GM21526 (cell line): ENCODE measurements at regions not wholly inside any gene's neighbourhood (a gene's known extent, or its start where the extent isn't known, plus 50 kb on each side); places are given as distances from the start of the nearest gene placed in this dataset.

Experiments
- ATAC-seq: cut with Tn5 transposase; IDR thresholded peaks from one replicate; pipeline ENCODE4 v1.9.1; 2021; ENCODE audit warnings: moderate library complexity; ENCODE audit not compliant: unreplicated experiment, low FRiP score

DNA sequence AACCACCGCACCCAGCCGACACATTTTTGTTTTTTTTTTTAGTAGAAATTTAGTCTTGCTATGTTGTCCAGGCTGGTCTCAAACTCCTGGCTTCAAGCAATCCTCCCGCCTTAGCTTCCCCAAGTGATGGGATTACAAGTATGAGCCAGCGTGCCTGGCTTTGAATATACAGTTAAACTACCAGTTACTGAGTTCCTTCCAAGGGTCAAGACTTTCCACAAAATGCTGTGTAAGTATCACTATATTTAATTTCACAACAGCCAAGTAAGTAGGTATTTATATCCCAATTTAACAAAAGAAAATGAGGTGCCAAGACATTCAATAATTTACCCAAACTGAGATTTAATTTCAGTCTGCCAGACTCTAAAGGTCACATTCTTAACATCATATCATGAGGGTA, 181.3 kb upstream of the TMC3 start:
- no peak for ATAC-seq

DNA sequence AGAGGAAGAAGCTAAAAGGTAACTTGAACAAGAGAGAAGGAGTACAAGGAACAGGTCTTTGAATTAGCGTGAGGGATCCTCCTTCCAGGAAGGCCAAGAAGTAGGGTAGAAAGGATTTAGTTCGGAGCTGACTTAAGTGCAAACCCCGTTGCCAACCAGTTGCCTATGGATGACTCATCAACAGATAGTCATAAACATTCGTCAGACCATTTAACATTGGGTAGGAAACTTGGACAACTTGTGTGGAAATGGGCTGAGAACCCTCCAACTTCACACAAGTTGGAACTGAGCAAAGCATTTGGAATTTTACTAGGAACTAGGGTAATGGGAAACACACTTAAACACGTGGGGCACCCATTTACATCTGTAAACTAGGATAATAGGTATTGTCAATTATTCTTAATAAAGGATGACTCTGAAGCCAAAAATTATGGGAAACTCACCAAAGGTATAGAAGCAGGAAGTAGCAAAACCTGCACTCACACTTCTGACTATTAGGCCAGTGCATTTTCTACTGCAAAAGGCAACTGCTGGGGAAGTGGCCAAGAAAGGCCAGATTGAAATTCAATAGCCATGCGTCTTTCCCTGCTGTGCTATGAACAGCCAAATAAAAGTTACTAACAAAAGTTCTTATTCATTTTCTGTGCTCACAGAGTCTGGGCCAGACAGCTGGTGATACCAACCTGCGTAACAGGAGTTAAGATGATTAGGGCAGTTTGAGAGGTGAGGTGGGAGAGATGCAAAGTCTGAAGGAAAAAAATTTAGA, 174.5 kb upstream of the TMC3 start:
- ATAC-seq = no peak

DNA sequence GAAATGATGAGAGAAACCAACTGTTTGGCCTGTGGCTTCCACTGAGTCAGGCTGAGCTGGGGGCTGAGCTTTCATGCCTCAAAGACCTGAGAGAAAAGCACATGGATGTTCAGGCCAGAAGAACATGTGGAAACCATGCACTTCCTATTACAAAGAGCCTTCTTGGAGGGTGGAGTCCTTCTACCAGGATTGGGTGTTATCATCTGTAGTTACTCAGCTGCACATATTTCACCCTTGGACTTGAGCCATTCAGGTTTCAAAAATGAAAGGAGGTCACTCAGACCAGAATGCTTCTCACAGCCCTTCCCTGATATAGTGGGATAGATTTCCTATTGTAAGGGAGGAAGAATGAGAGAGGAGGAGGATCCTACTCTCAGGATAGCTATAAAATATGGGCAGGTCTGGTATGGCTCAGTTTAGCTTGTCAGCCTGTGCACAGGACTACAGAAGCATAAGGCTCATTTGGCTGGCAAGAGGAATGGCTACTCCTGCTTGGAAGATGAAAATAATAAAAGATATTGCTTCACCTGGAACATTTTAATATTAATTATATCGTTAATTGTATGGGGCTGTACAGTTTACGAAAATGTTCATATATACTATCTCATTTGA, 173.6 kb upstream of the TMC3 start:
- ATAC-seq = no peak

DNA sequence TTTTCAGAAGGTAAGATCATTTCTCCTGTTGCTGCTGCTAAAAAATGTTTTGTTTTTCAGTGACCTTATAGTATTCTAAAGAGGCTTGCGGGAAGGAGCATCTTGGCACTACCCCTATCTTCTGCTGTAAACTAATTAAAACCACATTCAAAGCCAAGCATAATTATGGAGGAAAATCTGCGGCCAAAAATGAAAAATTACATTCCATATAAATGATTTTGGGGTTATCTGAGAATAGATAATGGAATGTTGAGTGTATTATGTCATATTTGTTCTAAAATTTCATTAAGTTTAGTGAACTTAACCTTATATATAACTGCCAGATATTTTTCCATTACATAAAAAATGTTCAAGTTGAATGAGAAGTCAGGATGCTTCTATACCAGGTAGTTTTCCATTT, 170.4 kb upstream of the TMC3 start:
- ATAC-seq = no peak

DNA sequence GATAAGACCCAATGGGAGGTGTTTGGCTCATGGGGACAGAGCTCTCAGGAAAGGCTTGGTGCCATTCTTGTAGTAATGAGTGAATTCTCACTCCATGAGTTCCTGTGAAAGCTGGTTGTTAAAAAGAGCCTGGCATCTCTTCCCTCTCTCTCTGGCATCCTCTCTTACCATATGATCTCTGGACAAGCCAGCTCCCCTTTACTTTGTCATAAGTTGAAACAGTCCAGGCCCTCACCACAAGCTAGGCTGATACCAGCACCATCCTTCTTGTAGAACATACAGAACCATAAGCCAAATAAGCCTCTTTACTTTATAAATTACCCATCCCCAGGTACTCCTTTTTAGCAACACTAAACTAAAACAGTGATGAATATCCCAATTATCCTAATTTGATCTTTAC, 166.9 kb upstream of the TMC3 start:
- no peak for ATAC-seq

DNA sequence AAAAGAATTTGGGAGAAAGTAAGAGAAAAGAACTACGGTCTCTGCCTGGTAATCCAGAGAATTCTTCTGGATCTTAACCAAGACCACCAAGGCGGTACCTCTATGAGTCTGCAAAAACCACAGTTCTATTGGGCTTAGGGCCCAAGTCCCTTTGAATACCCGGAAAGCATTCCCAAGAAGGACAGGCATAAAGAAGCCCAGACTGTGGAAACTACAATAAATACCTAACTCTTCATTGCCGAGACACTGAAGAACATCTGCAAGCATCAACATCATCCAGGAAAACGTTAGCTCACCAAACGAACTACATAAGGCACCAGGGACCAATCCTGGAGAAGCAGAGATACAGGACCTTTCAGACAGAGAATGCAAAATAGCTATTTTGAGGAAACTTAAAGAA, 162.3 kb upstream of the TMC3 start:
- no peak for ATAC-seq

DNA sequence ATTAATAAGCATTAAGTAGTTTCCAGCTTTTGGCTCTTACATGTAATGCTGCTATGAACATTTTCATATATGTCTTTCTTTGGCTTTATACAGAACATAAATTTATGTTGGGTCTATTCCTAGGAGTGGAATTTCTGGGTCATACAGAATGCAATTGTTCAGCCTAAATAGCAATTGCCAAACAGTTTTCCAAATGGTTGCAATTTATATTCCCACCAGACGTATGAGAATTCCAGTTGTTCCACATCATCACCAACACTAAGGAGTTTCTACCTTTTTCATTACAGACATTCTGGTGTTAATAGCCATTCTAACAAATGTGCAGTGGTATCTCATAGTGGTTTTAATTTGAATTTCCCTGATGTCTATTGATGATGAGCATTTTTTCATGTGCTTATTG, 160.1 kb upstream of the TMC3 start:
- ATAC-seq = no peak

DNA sequence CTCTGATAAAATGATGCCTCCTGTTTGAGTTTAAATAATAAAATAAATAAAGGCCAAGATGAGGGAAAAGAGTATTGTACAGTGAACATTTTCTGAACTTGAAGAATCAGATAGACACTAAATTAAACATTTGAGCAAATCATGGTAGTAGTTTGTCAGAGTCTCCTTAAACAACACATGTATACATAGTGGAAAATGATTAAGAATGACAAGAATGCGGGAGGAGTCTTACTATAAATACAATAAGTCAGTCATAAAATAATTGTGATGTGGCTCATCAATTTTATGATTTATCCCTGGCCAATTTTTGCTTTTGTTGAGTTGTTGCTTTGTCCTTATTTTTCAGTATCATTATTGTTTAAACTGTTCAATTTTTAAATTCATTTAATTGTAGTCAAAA, 158.0 kb upstream of the TMC3 start:
- no peak for ATAC-seq

DNA sequence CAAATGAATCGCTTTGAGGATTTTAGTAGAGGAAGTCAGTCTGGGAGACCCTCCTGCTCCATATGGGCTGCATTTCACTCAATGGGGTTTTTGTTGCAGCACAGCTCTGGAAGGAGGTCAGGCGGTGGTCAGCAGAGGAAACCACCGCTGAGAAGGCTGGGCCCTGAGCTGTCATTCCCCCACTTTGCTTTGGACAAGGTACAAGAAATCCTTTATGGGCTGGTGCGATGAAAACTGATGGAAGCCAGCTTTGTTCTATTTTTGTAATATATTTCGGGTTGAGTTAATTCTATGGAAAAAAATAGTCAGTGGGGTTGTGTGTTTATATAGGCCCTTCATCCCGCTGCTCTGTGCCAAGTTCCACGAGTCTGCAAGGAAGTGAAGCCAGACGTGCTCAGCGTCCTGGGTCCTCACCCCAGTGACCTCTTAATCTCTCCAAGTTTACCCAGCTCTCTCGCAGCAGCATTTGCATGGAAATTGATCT, 157.1 kb upstream of the TMC3 start:
- no peak for ATAC-seq

DNA sequence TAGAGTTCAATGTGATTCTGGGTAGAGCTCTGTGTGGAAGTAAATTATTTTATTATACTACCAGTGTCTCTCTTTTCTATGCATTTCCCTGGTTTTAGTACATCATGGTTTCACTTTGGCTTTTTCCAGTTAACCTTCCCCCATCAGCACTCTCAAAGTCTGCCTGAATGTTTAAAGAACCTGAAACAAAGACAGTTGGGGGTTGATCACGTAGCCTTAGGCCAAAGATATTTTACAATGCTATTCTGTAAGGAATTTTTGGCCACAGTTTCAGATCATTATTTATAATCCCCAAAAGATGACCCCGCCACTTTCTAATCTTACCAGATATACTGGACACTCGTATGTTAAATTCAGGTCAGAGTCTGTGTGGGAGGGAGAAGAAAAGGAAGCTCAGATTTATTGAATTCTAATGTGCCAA, 156.3 kb upstream of the TMC3 start:
- no peak for ATAC-seq

DNA sequence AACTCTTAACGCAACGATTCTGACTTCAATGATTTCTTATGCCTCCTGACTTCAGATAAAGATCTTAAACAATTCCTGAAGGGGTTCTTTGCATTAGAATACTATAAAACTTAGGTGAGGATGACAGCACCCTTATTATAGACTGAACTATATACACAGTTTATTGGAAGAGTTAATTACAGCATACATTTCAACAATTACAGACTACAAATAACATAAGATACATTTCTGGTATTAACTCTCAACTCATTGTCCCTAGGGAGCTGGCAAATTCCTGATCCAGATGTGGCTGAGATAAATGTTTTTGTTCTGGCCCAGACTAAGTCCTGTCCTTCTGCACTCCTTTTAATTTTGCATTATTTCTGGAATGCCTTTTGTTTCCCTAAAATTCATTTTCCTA, 155.5 kb upstream of the TMC3 start:
- ATAC-seq = no peak

DNA sequence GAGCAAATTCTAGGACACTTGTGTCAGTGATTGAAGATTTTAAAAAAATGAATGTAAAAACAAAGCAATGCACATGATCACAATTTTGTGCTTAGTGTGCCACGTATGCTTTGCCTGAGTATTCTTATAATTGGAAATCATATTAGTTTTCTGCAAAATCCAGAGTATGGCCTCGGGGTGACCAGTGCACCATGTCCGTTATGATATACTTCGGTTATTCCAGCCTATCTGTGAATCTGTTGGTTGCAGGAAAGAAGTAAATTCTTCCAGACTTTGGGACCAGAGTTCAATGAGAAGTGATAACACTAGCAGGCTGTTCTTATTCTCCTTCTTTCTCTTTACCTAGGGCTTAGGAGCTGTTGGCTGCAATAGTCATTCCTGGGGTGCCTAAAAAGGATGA, 152.0 kb upstream of the TMC3 start:
- ATAC-seq = no peak

DNA sequence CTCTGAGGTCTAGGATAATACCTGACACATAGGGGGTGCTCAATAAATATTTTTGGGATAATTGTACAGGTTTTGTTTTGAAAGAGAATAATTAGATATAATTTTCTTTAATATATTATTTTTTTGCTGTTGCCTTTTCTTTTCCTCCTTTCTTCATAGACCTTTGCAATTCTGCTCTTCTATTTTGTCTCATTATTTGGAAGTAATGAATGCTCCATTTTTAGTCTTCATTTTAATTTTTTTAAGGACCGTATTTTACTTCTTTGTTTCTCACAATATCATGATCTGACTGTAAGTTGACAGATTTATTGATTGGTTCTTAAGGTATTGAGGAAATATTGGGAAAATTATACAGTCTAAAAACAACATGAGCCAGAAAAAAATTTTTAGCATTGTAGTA, 150.5 kb upstream of the TMC3 start:
- no peak for ATAC-seq

DNA sequence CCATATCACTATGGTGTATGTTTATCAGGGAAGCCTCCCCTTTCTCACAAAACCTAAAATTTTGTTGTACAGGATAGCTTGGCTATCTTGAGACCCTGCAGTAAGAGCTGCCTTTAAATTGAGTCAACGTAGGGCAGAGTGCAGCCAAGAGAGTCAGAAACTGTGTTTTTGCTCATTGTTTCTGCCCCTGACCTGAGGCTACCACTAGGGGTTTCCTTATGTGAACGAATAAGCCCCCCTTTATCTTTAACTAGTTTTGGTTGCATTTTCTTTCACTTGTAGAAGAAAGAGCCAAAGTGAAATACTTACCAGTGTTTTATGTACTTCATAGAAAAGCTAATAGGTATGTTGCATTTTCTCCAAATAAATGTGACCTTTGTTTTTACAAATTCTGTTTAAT, 149.9 kb upstream of the TMC3 start:
- no peak for ATAC-seq

DNA sequence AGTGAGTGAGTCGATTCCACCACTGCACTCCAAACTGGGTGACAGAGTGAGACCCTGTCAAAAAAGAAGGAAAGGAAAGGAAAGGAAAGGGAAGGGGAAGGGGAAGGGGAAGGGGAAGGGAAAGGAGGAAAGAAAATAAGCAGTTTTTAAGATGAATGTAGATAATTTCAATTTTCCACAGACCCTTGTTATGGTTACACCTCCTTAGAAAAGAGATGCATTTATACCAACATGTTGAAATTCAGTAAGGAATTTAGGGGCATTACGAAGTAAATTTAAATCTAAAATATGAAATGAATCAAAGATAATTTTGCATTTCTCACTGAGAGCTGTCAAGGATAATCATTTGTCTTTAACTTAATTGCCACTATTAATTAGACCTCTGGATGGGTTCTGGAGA, 146.5 kb upstream of the TMC3 start:
- ATAC-seq = no peak

DNA sequence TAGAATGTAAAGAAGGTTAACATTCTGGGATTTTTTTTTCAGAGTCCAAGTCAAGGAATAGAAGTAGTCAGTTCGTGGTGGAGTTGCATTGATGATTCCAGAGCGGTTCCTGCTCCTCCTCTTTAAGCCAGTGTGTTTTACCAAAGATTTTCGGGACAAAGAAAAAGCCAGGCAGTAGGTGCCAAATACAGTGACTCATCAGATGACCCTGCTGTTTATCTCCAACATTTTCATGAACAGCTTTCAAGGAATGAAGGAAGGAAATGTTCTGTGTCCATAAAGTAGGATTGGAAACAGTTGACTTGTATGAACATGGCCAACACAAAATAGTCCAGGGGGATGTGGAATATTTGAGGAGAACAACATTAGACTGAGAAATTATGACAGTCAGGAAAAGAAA, 142.4 kb upstream of the TMC3 start:
- no peak for ATAC-seq

DNA sequence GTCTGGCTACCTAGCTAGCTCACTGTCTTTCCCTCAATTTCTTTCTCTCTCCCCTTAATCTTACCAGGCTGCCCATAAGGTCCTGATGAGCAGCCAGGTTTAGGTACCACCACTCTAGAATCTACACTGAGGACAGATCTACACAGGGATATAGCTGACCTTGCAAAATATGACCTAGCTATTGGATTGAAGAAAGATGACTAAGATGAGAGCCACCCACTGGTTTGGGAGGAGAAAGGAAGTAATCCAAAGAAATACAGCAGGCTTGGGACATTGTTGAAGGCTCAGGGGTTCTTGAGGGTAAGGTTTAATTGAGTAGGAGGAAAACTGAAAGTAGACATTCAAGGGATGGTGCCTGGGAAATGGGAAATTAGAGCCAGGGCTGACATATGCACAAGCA, 142.0 kb upstream of the TMC3 start:
- no peak for ATAC-seq

DNA sequence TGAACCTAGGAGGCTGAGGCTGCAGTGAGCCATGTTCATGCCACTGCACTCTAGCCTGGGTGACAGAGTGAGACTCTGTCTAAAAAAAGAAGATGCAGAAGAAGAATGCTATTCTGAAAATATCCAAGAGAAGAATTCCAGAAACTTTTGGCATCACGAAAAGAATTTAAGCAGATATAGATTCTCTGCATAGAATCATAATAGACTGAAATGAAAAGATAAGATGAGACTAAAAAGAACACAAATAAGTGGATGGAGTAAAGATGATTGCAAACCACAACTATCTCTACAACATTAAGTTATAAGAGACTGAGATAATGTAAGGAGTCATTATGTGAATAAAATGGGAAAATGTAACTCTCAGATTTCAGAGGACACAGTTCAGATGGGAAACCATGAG, 140.7 kb upstream of the TMC3 start:
- no peak for ATAC-seq

DNA sequence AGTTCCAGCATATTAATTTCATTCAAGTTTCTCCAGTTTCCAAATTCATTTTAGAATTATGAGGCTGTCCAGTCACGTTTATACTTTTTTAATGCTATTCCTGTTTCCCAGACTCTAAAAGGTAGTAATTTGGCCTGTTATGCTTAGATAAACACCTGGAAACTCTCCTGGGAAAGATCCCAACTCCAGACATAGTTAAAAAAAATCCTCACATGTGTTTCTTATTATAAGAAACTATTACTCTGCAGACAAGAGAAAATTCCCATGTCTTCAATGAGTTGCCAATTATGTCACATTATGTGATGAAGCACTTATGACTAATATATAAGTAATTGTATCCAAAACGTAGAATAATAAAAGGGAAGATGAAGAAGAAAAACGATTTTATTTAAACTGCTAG, 137.1 kb upstream of the TMC3 start:
- ATAC-seq = no peak

DNA sequence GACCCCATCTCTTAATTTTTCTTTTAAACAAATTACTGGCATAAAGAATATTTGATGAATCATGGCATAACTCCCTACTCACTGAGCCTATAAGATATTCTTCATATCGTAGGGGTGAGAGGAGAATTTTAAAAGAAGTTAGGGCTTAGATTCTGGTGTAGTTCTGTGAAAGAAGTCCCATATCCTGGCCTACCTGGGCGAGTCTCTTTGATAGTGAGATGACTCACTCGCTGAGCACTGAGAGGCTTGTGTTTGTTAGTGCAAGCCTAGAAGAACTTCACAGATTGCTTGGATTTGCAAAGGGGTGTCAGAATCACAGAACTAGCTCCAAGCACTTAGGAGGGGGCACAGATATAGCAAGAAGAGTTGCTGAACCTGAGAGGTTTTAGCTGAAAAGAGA, 133.8 kb upstream of the TMC3 start:
- ATAC-seq = no peak

DNA sequence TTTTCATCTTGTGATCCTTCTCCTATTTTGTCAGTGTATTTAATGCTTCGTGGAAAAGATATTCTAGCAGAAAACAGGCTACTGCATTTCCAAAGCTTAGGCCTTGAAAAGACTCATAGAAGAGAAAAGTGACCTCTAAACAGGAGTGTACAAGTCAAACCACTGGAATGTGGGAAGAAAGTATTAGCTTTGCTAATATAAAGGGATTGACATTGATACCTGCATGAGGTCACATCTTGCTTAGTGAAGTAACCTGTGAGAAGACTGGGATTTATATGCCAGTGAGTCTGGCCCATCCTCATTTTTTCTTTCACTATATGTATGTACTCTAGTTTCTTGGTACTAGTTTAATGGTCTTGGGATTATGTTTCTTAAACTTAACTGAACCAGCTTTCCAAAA, 132.9 kb upstream of the TMC3 start:
- no peak for ATAC-seq

DNA sequence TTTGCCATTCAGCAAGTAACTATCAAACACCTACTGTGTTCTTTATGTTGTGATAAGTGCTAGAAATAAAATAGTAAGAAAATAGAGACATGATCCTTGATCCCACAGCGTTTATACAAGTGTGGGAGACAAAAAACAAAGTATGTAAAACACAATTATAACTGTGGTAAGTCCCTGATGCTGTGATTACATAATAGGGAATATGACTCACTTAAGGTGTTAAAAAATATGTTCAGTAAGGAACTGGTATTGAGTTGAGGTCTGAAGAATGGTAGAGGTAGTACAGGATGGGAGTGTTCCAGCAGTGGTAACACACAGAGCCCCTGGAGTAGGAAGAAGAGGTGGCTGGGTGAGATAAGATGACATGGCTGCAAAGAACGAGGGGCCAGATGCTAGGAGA, 132.1 kb upstream of the TMC3 start:
- ATAC-seq = no peak
